Muscle of leg (tissue), 3 donors: ENCODE measurements at regions not wholly inside any gene's neighbourhood (a gene's known extent, or its start where the extent isn't known, plus 50 kb on each side); places are given as distances from the start of the nearest gene placed in this dataset.
A peak's percentile ranks its signal among the peaks of the same experiment; 100 is the strongest.
"Not testable (repeated sequence)": the region's sequence is repeated elsewhere in the genome, so short reads cannot be mapped to it uniquely, and the experiment has no call there.

Experiments
- DNase-seq: peaks from one replicate; pipeline ENCODE4 v3.0.0; 2013
- H3K27ac ChIP-seq: one replicate; pipeline ENCODE4 v1.5.1; 2013; ENCODE audit warnings: mild to moderate bottlenecking, low read length, control low read depth
- H3K27me3 ChIP-seq: one replicate; pipeline ENCODE4 v1.6.1; 2013; ENCODE audit warnings: low read length; ENCODE audit not compliant: control insufficient read depth, insufficient read depth
- H3K36me3 ChIP-seq: one replicate; pipeline ENCODE4 v1.6.1; 2013; ENCODE audit warnings: low read length; ENCODE audit not compliant: control insufficient read depth, insufficient read depth
- H3K4me1 ChIP-seq: one replicate; pipeline ENCODE4 v1.6.1; 2013; ENCODE audit warnings: low read length; ENCODE audit not compliant: control insufficient read depth, insufficient read depth
- H3K4me3 ChIP-seq: one replicate; pipeline ENCODE4 v1.5.1; 2013; ENCODE audit warnings: low read length, control low read depth
- H3K9me3 ChIP-seq: replicated peaks from 2 replicates; pipeline ENCODE4 v1.6.1; 2013; ENCODE audit warnings: low read depth, low read length; ENCODE audit not compliant: control insufficient read depth
- WGBS: methylation state at CpG from one replicate; pipeline ENCODE4 v1.1.5; 2013; ENCODE audit warnings: missing lambda C conversion rate; ENCODE audit not compliant: insufficient coverage; 5-methylcytosine and 5-hydroxymethylcytosine counted together

DNA sequence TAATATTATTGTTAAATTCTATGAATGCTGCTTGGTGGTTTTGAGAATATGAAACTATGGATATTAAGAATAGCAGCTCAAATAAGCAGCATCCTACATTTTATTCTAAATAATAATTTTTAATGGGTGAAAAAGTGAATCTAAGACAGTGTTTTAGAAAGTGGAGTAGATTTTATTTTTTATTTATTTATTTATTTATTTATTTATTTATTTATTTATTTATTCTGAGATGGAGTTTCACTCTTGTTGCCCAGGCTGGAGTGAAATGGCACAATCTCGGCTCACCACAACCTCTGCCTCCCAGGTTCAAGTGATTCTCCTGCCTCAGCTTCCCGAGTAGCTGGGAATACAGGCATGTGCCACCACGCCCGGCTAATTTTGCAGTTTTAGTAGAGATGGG is 1199.4 kb downstream of the EPHA7 start:
- H3K27ac ChIP-seq, DNase-seq, H3K4me3 ChIP-seq, H3K4me1 ChIP-seq, H3K27me3 ChIP-seq, H3K9me3 ChIP-seq, H3K36me3 ChIP-seq: not testable (repeated sequence)
- no CpG with 5 or more reads among the region's 4 CpGs for WGBS

DNA sequence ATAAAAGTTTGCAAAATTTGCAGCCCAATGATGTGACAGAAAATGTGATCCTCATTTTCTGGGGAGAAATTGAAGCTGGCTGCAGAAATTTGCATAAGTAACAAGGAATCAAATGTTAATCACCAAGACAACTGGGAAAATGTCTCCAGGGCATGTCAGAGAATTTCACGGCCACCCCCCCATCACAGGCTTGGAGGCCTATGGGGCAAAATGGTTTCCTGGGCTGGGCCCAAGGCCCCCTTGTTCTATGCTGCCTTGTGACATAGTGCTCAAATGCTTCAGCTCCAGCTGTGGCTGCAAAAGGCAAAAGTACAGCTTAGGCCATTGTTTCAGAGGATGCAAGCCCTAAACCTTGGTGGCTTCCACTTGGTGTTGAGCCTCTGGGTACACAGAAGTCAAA is 1202.6 kb downstream of the EPHA7 start:
- Histone ChIP-seq H3K27ac (no peak overlapping the region), H3K9me3 (peaks cover 2% of the 10 kb centered on the region), H3K4me1 (no peaks in the 10 kb centered on the region), H3K27me3 (no peaks in the 10 kb centered on the region), H3K36me3 (no peaks in the 10 kb centered on the region), H3K4me3 (no peak overlapping the region)
- DNase-seq = no peak
- 60% methylated on average over 1 of the region's 1 CpG for WGBS

DNA sequence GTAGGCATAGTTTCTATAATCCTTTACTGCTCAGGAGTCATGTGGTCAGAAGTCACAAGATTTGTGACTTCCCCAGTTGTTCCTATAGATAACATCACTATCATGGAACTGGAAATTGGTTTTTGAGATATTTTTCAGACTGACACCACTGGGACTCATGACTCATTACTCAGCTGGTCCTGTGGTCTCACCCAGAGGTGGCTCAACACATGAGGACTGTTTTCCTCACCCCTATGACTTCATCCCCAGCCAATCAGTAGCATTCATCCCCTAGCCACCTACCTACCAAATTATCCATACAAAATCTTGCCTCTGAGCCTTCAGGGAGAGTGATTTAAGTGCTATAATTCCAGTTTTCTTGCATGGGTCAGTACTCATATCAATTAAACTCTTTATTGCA is 1217.7 kb downstream of the EPHA7 start:
- Histone ChIP-seq H3K27ac (no peak overlapping the region), H3K9me3 (no peaks in the 10 kb centered on the region), H3K27me3 (no peaks in the 10 kb centered on the region), H3K36me3 (no peaks in the 10 kb centered on the region), H3K4me1 (no peaks in the 10 kb centered on the region), H3K4me3 (no peak overlapping the region)
- DNase-seq = no peak

DNA sequence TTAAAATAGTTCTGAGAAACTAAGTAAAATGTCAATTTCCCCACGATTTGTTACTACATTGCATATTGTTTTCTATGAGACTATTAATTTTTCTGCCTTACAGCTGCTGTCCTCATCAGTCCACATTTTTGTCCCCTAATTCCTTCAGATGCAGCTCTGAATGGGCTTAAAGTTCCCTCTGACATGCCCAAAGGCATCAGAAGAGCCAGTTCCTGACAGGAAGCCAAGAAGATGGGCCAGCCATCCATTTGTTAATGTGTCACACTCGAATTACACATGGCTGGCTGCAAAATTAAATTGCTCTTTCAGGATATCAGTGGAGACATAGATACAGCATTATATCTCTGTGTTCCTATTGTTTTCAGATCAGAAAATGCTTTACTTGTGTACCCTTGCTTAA is 1223.0 kb downstream of the EPHA7 start:
- H3K4me1 ChIP-seq = peaks cover 5% of the 10 kb centered on the region
- H3K4me3 ChIP-seq = no peak overlapping the region
- no peak overlapping the region for H3K27ac ChIP-seq
- DNase-seq = peak; percentile 44
- no peaks in the 10 kb centered on the region for H3K36me3 ChIP-seq
- no peaks in the 10 kb centered on the region for H3K9me3 ChIP-seq
- no CpG with 5 or more reads among the region's 2 CpGs for WGBS
- no peaks in the 10 kb centered on the region for H3K27me3 ChIP-seq

DNA sequence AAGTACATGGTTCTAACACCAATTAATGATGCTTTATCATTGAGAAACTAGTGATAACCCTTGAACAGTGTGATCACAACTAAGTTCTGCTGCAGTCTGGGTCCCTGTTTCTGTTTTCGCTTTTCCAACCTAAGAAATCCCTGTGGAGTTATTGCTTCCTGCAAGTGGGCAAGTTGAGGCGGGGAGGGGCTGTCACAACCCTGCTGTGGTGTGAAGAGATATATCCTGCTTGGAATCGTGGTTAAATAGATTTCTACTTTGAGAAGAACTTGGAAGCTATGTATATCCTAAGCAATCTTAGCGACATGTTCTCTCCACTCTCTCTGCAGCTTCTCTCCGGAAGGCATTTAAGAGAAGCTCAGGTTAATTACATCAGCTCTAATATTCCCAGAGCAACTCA is 1223.6 kb downstream of the EPHA7 start:
- no peaks in the 10 kb centered on the region for H3K9me3 ChIP-seq
- no peaks in the 10 kb centered on the region for H3K36me3 ChIP-seq
- no CpG with 5 or more reads among the region's 5 CpGs for WGBS
- no peak overlapping the region for H3K27ac ChIP-seq
- no peaks in the 10 kb centered on the region for H3K27me3 ChIP-seq
- H3K4me3 ChIP-seq = no peak overlapping the region
- H3K4me1 ChIP-seq = peaks cover 5% of the 10 kb centered on the region
- DNase-seq = no peak

DNA sequence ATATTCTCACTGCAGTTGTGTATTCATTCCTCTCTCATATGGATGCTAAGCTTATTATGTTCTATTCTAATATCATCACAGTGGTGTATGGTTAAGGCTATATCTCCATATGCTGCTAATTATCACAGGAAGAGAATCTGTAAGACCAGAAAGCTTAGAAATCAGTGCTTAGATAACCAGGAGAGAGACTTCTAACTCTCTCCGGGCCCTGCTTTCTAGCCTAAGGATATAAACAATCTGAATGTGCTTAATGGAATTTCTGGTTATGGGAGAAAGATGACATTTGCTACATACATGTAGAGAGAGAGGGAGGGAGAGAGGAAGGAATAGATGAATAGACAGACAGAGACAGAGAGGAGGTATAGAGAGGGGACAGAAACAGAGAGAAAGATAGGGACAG is 1231.3 kb downstream of the EPHA7 start:
- H3K4me3 ChIP-seq = no peak overlapping the region
- H3K36me3 ChIP-seq = no peaks in the 10 kb centered on the region
- no peak overlapping the region for H3K27ac ChIP-seq
- no peaks in the 10 kb centered on the region for H3K9me3 ChIP-seq
- DNase-seq = no peak
- H3K27me3 ChIP-seq = no peaks in the 10 kb centered on the region
- no peaks in the 10 kb centered on the region for H3K4me1 ChIP-seq
- no CpG with 5 or more reads among the region's 1 CpG for WGBS

DNA sequence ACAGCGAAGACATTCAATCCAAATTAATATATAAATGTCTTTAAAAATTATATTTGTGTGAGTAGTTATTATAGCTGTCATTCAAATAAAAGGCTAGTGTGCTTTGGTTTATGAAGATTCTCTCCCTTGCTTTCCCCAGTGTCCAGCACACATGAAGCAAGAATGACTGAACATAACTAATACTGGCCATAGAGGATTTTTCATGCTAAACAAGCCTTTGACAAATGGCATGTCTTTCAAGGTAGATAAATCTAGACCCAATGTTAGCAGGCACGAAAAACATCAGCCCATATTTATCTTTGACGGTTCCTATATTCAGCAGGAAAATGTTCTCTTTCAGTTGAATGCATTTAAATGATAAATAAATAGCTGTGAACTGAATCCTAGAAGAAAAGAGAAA is 1234.4 kb downstream of the EPHA7 start:
- no peaks in the 10 kb centered on the region for H3K9me3 ChIP-seq
- DNase-seq = no peak
- WGBS = no CpG with 5 or more reads among the region's 3 CpGs
- H3K36me3 ChIP-seq = no peaks in the 10 kb centered on the region
- no peaks in the 10 kb centered on the region for H3K4me1 ChIP-seq
- no peak overlapping the region for H3K27ac ChIP-seq
- H3K4me3 ChIP-seq = no peak overlapping the region
- no peaks in the 10 kb centered on the region for H3K27me3 ChIP-seq

DNA sequence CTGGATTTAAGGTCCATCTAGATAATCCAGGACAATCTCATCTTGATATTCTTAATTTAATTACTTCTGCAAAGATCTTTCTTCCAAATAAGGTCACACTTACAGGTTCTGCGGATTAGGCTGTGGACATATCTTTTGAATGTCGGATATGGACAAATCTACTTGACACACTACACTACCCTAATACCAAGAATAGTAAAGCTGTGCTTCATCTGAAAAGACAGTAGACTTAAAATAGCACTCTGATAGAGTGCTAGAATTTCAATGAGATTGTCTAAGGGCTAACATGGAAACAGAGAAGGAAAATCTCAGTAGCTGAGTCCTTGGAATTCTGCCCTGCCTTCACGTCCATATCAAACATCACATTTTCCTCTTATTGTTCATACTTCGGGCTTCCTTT is 1238.0 kb downstream of the EPHA7 start:
- no CpG with 5 or more reads among the region's 4 CpGs for WGBS
- no peaks in the 10 kb centered on the region for H3K27me3 ChIP-seq
- no peak for DNase-seq
- H3K9me3 ChIP-seq = no peaks in the 10 kb centered on the region
- no peak overlapping the region for H3K4me3 ChIP-seq
- no peaks in the 10 kb centered on the region for H3K4me1 ChIP-seq
- no peak overlapping the region for H3K27ac ChIP-seq
- no peaks in the 10 kb centered on the region for H3K36me3 ChIP-seq

DNA sequence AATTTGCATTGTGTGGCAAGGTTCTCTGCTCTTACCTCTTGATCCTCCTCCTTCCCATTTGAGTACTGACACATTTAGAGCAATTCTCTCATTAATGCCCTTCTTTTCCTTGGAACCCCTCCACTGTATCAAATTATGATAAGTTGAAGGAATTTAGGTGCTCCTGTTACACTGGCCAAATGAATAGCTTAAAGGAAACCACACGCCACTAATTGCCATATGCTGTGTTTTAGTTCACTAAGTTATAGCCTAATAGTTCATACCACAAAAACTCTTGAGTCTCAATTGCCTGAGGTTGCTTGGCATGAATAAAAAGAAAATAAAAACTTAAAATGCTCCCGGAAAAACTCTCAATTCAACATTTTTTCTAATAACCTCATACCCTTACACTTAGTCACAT is 1239.3 kb downstream of the EPHA7 start:
- no CpG with 5 or more reads among the region's 2 CpGs for WGBS
- no peaks in the 10 kb centered on the region for H3K27me3 ChIP-seq
- no peak overlapping the region for H3K4me3 ChIP-seq
- H3K9me3 ChIP-seq = no peaks in the 10 kb centered on the region
- DNase-seq = no peak
- no peaks in the 10 kb centered on the region for H3K4me1 ChIP-seq
- no peak overlapping the region for H3K27ac ChIP-seq
- H3K36me3 ChIP-seq = no peaks in the 10 kb centered on the region

DNA sequence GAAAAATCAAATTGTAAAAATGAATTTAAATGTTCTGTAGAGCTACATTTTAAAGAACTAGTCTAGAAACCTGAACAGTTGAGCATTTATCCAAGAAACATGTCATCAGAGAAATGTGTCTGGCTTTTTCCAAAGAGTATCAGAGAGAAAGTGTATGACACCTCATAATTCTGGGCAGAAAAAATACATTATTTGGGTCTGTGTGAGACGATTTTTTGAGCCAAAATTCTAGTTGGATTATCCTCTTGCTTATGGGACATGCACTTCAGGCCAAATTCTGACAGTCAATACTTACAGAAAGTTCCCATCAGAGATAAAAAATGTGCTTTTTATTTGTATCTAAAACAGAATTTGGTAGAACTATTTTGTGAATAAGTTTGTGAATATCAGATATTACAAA is 1242.7 kb downstream of the EPHA7 start:
- no peaks in the 10 kb centered on the region for H3K27me3 ChIP-seq
- H3K36me3 ChIP-seq = no peaks in the 10 kb centered on the region
- DNase-seq = peak; percentile 96
- H3K27ac ChIP-seq = peak overlapping the region; percentile 57
- no peaks in the 10 kb centered on the region for H3K9me3 ChIP-seq
- no peak overlapping the region for H3K4me3 ChIP-seq
- peaks cover 2% of the 10 kb centered on the region for H3K4me1 ChIP-seq
- no CpG with 5 or more reads among the region's 1 CpG for WGBS

DNA sequence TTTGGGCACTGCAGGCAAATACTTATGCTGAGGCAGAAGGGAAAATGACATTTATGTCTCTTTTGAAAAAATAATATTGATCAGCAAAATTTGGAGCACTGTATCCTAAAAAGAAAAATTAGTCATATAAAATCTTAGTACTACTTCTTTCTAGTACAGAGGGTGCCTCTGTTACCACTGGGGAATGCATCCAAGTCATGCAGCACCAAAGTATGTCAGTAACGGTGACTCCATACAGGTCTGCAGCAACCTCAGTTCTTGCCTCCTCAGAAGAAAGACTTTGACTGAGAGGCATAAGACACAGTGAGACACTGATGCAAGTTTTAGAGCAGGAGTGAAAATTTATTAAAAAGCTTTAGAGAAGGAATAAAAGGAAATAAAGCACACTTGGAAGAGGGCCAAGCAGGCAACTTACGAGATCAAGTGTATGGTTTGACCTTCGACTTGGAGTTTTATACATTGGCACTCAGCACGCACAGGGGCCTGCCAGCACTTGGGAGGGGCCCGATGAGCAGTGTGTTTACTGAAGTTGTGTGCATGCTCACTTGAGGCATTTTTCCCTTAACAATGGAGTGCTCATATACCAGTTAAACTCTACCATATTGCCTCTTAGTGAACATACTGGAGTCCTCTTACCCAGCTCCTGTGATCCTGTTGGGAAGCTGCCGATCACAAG is 1244.8 kb downstream of the EPHA7 start:
- no peaks in the 10 kb centered on the region for H3K9me3 ChIP-seq
- H3K36me3 ChIP-seq = no peaks in the 10 kb centered on the region
- H3K27me3 ChIP-seq = no peaks in the 10 kb centered on the region
- whole genome bisulfite sequencing = 69% methylated on average over 4 of the region's 6 CpGs
- H3K27ac ChIP-seq = no peak overlapping the region
- peaks cover 2% of the 10 kb centered on the region for H3K4me1 ChIP-seq
- H3K4me3 ChIP-seq = no peak overlapping the region
- no peak for DNase-seq
